Epithelial cell of esophagus (primary cell): ENCODE measurements at regions not wholly inside any gene's neighbourhood (a gene's known extent, or its start where the extent isn't known, plus 50 kb on each side); places are given as distances from the start of the nearest gene placed in this dataset.

Experiments
- DNase-seq: peaks from one replicate; pipeline ENCODE4 v3.0.0; 2010; ENCODE audit warnings: low read depth
- H3K4me3 ChIP-seq: 2 replicates; pipeline ENCODE4 v1.5.1; 2011; ENCODE audit warnings: mild to moderate bottlenecking, low read length, control low read depth
- TF ChIP-seq, protein P1 (sequence below): IDR thresholded peaks from 2 replicates; pipeline ENCODE4 v1.5.1; 2011; ENCODE audit warnings: low read depth, mild to moderate bottlenecking, low read length, control low read depth, inconsistent platforms; ENCODE audit not compliant: insufficient read depth; ENCODE audit errors: missing control alignments

DNA sequence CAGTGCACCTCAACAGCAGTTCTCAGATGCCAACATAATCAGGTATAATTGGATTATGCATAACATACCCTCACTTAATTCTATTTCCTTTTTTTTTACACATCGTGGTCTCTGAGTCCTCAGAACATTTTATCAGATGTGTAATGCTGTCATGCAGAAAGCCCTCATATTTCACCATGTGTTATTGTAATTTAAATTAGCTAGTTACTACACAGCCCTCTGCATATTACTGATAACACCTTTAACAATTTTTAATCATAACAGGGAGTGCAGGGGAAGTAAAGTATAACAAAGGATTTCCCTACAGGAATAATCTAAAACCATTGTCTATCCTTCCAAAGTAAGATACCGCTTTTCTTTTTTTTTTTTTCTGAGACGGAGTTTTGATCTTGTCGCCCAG, 91.9 kb upstream of the CCDC28A start:
- TF ChIP-seq, protein P1, sequence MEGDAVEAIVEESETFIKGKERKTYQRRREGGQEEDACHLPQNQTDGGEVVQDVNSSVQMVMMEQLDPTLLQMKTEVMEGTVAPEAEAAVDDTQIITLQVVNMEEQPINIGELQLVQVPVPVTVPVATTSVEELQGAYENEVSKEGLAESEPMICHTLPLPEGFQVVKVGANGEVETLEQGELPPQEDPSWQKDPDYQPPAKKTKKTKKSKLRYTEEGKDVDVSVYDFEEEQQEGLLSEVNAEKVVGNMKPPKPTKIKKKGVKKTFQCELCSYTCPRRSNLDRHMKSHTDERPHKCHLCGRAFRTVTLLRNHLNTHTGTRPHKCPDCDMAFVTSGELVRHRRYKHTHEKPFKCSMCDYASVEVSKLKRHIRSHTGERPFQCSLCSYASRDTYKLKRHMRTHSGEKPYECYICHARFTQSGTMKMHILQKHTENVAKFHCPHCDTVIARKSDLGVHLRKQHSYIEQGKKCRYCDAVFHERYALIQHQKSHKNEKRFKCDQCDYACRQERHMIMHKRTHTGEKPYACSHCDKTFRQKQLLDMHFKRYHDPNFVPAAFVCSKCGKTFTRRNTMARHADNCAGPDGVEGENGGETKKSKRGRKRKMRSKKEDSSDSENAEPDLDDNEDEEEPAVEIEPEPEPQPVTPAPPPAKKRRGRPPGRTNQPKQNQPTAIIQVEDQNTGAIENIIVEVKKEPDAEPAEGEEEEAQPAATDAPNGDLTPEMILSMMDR: no peak
- DNase-seq: peak; percentile 26
- H3K4me3 ChIP-seq: no peak overlapping the region

- H3K4me3 ChIP-seq: no peak overlapping the region
- DNase-seq: peak; percentile 96
- TF ChIP-seq, protein P1: no peak
These were observed 90.7 kb upstream of the CCDC28A start for GRCh38 chr6:138682704-138683527.

- H3K4me3 ChIP-seq: no peak overlapping the region
- TF ChIP-seq, protein P1: no peak
- DNase-seq: peak; percentile 93
These were observed 88.3 kb upstream of the CCDC28A start for GRCh38 chr6:138685257-138685656.

- DNase-seq: no peak
- H3K4me3 ChIP-seq: no peak overlapping the region
- TF ChIP-seq, protein P1: no peak
These were observed 87.8 kb upstream of the CCDC28A start for GRCh38 chr6:138685781-138686180.

DNA sequence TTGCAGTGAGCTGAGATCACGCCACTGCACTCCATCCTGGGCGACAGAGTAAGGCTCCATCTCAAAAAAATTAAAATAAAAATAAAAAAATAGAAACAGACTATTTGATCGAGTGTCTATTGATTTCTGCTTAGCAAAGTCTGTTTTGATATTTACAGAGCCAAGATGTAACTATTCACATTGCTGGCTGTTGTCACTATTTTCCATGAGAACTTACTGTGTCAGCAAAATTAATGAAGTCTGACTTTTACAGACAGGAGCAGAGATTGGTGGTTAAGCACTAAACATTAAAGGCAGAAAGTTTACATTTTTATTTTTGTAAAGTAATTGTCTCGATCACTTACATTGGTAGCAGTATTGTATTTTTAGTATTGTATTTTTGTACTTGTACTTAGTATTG, 85.0 kb upstream of the CCDC28A start:
- DNase-seq: no peak
- TF ChIP-seq, protein P1: no peak
- no peak overlapping the region for H3K4me3 ChIP-seq

DNA sequence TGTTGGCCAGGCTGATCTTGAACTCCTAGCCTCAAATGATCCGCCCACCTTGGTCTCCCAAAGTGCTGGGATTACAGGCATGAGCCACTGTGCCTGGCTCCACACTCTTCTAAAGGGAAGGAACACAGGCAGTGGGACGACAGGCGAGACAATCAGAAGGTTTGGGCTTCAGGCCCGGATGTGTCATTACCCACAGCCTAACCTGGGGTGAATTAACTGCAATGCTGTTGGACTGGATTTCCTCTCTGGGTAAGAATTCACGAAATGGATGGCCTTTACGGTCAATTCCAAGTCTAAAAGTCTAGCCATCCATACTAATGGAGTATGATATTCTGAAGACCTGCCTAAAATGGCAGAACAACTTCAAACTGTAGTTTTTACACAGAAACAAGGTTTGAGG, 83.7 kb upstream of the CCDC28A start:
- TF ChIP-seq, protein P1: no peak
- H3K4me3 ChIP-seq: no peak overlapping the region
- DNase-seq: peak; percentile 79

- H3K4me3 ChIP-seq: peak overlapping the region; percentile 77
- TF ChIP-seq, protein P1: no peak
- DNase-seq: peak; percentile 27
These were observed 82.5 kb upstream of the CCDC28A start for GRCh38 chr6:138690975-138691594.
